Colonic mucosa (tissue), 4 donors: ENCODE measurements at regions not wholly inside any gene's neighbourhood (a gene's known extent, or its start where the extent isn't known, plus 50 kb on each side); places are given as distances from the start of the nearest gene placed in this dataset.

ENCODE experiments used
- DNase-seq: peaks from one replicate; pipeline ENCODE4 v3.0.0-alpha.2; 2020
- H3K27ac ChIP-seq: fragments of 200-600 bp; one replicate; pipeline ENCODE4 v1.8.0; 2021
- H3K27me3 ChIP-seq: fragments of 200-600 bp; one replicate; pipeline ENCODE4 v1.8.0; 2021
- H3K36me3 ChIP-seq: fragments of 200-600 bp; one replicate; pipeline ENCODE4 v1.8.0; 2021
- H3K4me1 ChIP-seq: fragments of 200-600 bp; one replicate; pipeline ENCODE4 v1.8.0; 2021; ENCODE audit warnings: mild to moderate bottlenecking
- H3K4me3 ChIP-seq: fragments of 200-600 bp; one replicate; pipeline ENCODE4 v1.8.0; 2021
- H3K9ac ChIP-seq, 2 donors: one replicate each; pipeline ENCODE4 v1.7.0; 2013; ENCODE audit warnings: control low read depth in 2 of 2, low read depth in 2 of 2, low read length in 2 of 2
- H3K9me3 ChIP-seq: fragments of 200-600 bp; one replicate; pipeline ENCODE4 v1.8.0; 2021
- CTCF ChIP-seq: fragments of 200-600 bp; IDR thresholded peaks from one replicate; pipeline ENCODE4 v1.8.0; 2022; ENCODE audit warnings: antibody characterized with exemption, mild to moderate bottlenecking
- intact Hi-C: fragments of 100-400 bp; cut with DNase I; formaldehyde crosslinking; loops from one replicate; pipeline ENCODE4 v1.14.1; 2022
- donor health status: healthy.
- donor health status: DM: no; HTN: no; CAD: no.
- donor health status: DM: no; HTN: no; CAD: no.

GRCh38 chr6:164882236-164882635 is 427.2 kb downstream of the C6orf118 start:
- no peaks in the 10 kb centered on the region for H3K27me3 ChIP-seq
- intact Hi-C loops, result no loop called here
- no peak overlapping the region for H3K4me3 ChIP-seq
- no peak for DNase-seq
- H3K27ac ChIP-seq, result no peak overlapping the region
- no peaks in the 10 kb centered on the region for H3K4me1 ChIP-seq
- H3K9ac ChIP-seq, result no peak overlapping the region
- no peaks in the 10 kb centered on the region for H3K9me3 ChIP-seq
- no peak for TF ChIP-seq CTCF
- H3K36me3 ChIP-seq, result no peaks in the 10 kb centered on the region

- Histone ChIP-seq H3K27ac (no peak overlapping the region), H3K36me3 (no peaks in the 10 kb centered on the region), H3K4me1 (no peaks in the 10 kb centered on the region), H3K27me3 (no peaks in the 10 kb centered on the region), H3K4me3 (no peak overlapping the region), H3K9ac (no peak overlapping the region), H3K9me3 (no peaks in the 10 kb centered on the region)
- TF ChIP-seq CTCF, result no peak
- intact Hi-C loops, result no loop called here
- DNase-seq, result no peak
Observed at GRCh38 chr6:164871783-164872182, 437.6 kb downstream of the C6orf118 start.

GRCh38 chr6:164870164-164870563 is 439.2 kb downstream of the C6orf118 start:
- no peak overlapping the region for H3K4me3 ChIP-seq
- H3K36me3 ChIP-seq, result no peaks in the 10 kb centered on the region
- H3K27me3 ChIP-seq, result no peaks in the 10 kb centered on the region
- H3K9ac ChIP-seq, result no peak overlapping the region
- no peaks in the 10 kb centered on the region for H3K4me1 ChIP-seq
- TF ChIP-seq CTCF, result no peak
- H3K9me3 ChIP-seq, result no peaks in the 10 kb centered on the region
- DNase-seq, result no peak
- H3K27ac ChIP-seq, result no peak overlapping the region
- intact Hi-C loops, result no loop called here

DNA sequence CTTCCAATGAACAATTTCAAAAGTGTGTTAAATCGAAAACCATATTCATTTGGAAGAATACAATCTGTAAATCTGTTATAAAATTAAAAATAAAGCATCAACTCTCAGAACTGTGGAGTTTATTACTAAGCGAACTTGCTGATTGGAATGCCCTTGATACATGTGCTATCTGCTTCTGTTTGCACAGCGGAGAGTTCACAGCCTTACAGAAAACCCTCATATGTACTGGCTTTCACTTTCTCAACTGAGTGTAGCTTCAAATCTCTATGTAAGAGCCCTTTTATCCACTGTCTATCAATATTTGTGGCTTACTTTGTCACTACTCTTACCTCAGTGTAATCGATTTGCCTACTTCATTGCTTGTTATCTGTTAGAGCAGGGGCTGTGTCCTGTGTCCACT is 447.4 kb downstream of the C6orf118 start:
- Histone ChIP-seq H3K27me3 (no peaks in the 10 kb centered on the region), H3K9ac (no peak overlapping the region), H3K9me3 (no peaks in the 10 kb centered on the region), H3K4me1 (no peaks in the 10 kb centered on the region), H3K4me3 (no peak overlapping the region), H3K27ac (no peak overlapping the region), H3K36me3 (no peaks in the 10 kb centered on the region)
- no peak for DNase-seq
- intact Hi-C loops, result no loop called here
- no peak for TF ChIP-seq CTCF

- no peak overlapping the region for H3K9ac ChIP-seq
- no peaks in the 10 kb centered on the region for H3K9me3 ChIP-seq
- no peak overlapping the region for H3K27ac ChIP-seq
- intact Hi-C loops, result no loop called here
- no peak for DNase-seq
- no peaks in the 10 kb centered on the region for H3K27me3 ChIP-seq
- no peak for TF ChIP-seq CTCF
- no peaks in the 10 kb centered on the region for H3K4me1 ChIP-seq
- no peak overlapping the region for H3K4me3 ChIP-seq
- H3K36me3 ChIP-seq, result no peaks in the 10 kb centered on the region
Observed at GRCh38 chr6:164859816-164860215, 449.6 kb downstream of the C6orf118 start.

DNA sequence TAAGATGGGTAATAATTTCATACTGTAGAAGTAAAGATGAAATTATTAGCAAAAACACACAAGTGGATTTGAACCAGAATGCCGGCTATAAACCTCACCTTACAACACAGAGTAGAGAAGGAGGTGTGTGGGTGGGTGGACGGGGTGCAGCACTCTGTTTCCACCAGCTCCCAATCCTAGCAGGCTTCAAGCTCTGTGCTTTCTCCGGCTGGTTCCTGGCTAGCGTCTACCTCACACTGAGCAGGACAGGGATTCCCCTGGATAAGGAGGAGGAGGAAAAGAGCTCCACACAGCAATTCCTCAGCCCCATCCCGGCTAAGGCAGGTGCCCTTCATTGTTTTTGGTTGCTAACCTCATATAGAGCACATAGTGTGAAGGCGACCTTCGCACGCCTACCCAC is 453.3 kb downstream of the C6orf118 start:
- H3K4me3 ChIP-seq, result no peak overlapping the region
- H3K27me3 ChIP-seq, result no peaks in the 10 kb centered on the region
- no peaks in the 10 kb centered on the region for H3K4me1 ChIP-seq
- TF ChIP-seq CTCF, result no peak
- no peak overlapping the region for H3K27ac ChIP-seq
- no peak overlapping the region for H3K9ac ChIP-seq
- H3K9me3 ChIP-seq, result no peaks in the 10 kb centered on the region
- intact Hi-C loops, result no loop called here
- DNase-seq, result no peak
- H3K36me3 ChIP-seq, result no peaks in the 10 kb centered on the region
